ENCODE measurements at regions not wholly inside any gene's neighbourhood (a gene's known extent, or its start where the extent isn't known, plus 50 kb on each side); places are given as distances from the start of the nearest gene placed in this dataset.

DNA sequence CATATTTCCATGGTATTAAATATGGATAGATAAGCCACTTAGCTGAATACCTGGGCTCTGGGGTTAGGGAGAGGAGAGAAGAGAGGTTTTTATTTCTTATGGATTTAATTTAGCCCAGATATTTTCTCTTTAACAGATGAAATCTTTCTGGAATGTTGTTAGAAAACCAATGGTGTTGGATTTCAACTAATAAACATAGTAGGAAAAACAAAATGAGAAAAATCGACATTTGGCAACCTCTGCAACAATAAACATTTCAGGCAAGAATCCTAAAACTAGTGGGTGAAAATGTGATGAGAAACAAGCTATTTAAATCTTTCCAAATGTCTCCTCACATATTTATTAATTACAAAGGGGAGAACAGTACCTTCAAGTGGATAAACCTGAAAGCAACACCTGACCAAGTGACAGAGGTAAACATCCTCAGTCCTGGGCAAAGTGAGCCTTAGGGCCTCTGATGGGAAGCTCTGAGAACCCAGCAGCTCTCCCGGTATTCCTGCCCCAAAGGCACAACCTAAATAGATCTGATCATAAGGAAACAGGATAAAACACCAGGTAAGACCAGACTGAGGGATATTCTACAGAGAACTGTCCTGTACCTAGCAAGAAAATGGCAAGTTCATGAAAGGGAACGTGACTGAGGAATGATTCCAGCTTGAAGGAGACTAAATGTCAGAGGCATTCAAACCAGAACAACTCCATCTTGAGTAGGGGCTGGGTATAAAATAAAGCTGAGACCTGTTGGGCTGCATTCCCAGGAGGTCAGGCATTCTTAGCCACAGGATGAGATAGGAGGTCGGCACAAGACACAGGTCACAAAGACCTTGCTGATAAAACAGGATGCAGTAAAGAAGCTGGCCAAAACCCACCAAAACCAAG lies 163.7 kb downstream of the ESM1 start:
- no peak overlapping the region; the same call in 1 of the 2 replicates for H3K27ac ChIP-seq
- TF ChIP-seq, protein P1, sequence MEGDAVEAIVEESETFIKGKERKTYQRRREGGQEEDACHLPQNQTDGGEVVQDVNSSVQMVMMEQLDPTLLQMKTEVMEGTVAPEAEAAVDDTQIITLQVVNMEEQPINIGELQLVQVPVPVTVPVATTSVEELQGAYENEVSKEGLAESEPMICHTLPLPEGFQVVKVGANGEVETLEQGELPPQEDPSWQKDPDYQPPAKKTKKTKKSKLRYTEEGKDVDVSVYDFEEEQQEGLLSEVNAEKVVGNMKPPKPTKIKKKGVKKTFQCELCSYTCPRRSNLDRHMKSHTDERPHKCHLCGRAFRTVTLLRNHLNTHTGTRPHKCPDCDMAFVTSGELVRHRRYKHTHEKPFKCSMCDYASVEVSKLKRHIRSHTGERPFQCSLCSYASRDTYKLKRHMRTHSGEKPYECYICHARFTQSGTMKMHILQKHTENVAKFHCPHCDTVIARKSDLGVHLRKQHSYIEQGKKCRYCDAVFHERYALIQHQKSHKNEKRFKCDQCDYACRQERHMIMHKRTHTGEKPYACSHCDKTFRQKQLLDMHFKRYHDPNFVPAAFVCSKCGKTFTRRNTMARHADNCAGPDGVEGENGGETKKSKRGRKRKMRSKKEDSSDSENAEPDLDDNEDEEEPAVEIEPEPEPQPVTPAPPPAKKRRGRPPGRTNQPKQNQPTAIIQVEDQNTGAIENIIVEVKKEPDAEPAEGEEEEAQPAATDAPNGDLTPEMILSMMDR (conservative IDR thresholded peaks at IDR 0.05) = no peak
- no peak for TF ChIP-seq ZFX (IDR thresholded peaks at IDR 0.05)

- TF ChIP-seq, protein P1 (conservative IDR thresholded peaks at IDR 0.05) = no peak
- TF ChIP-seq ZFX (IDR thresholded peaks at IDR 0.05) = no peak
- H3K27ac ChIP-seq = no peak overlapping the region
These were observed 164.9 kb downstream of the ESM1 start for GRCh38 chr5:54820346-54821134.

DNA sequence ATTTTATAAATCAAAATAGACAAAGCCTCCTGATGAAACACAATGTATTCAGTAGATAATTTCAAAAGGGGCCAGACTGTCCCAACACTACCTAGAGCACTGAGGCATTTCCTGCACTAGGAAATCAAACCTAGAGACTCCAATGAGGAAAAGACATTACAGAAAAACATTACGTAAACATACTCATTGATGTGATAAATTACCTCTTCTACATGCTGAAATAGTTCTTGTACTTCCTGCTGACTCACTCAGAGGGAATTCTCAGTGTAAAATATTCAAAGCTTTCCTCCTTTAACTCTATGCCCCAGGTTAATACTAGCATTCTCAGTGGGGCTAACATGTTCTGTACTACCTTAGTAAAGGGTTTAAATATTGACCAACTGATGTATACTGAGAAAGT lies 178.0 kb downstream of the ESM1 start:
- no peak overlapping the region for H3K27ac ChIP-seq

GRCh38 chr5:54804521-54804920 lies 180.9 kb downstream of the ESM1 start:
- TF ChIP-seq ZFX (IDR thresholded peaks at IDR 0.05) = no peak
- TF ChIP-seq, protein P1 (conservative IDR thresholded peaks at IDR 0.05) = no peak
- no peak overlapping the region for H3K27ac ChIP-seq

More for the DNA sequence above, 178.0 kb downstream of the ESM1 start:
- no peak for TF ChIP-seq ZFX (IDR thresholded peaks at IDR 0.05)
- TF ChIP-seq, protein P1 (conservative IDR thresholded peaks at IDR 0.05) = no peak

DNA sequence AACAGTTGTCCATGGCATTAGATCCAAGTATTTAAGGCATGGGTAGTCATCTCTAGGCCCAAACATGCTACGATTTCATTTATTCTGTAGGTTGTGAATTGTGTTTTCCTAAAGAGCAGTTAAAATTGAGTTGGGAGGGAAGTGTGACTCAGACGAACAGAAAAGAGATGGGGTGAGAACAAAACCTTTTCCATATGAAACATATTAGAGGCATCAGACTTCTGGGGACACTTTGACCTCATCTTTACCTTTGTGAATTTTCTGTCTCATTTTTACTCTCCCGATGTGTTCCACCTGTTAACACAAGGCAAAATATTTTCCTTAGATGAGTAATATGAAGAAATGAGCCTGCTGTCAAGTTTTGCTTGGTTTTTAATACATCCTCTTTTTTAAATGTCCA lies 181.3 kb downstream of the ESM1 start:
- TF ChIP-seq, protein P1 (conservative IDR thresholded peaks at IDR 0.05) = no peak
- no peak for TF ChIP-seq ZFX (IDR thresholded peaks at IDR 0.05)
- no peak overlapping the region for H3K27ac ChIP-seq

- TF ChIP-seq, protein P1 (conservative IDR thresholded peaks at IDR 0.05) = no peak
- TF ChIP-seq ZFX (IDR thresholded peaks at IDR 0.05) = no peak
- no peak overlapping the region for H3K27ac ChIP-seq
These were observed 181.9 kb downstream of the ESM1 start for GRCh38 chr5:54803471-54804011.
